Suprapubic skin (tissue), 4 donors: ENCODE measurements at regions not wholly inside any gene's neighbourhood (a gene's known extent, or its start where the extent isn't known, plus 50 kb on each side); places are given as distances from the start of the nearest gene placed in this dataset.

Experiments
- EP300 ChIP-seq: sonication (generic); formaldehyde crosslinking; IDR thresholded peaks from one replicate; pipeline ENCODE4 v1.6.1; 2017; ENCODE audit warnings: antibody characterized with exemption
- POLR2AphosphoS5 ChIP-seq, 3 donors: sonication (generic); formaldehyde crosslinking; IDR thresholded peaks; one replicate each; pipeline ENCODE4 v1.6.1; 2017; ENCODE audit warnings: antibody characterized with exemption in 3 of 3

- TF ChIP-seq EP300 (no peak), POLR2AphosphoS5 (IDR thresholded peaks at IDR 0.05) (no peak)
Observed at GRCh38 chr11:92439133-92439532, 214.5 kb downstream of the FAT3 start.
